ENCODE measurements at regions not wholly inside any gene's neighbourhood (a gene's known extent, or its start where the extent isn't known, plus 50 kb on each side); places are given as distances from the start of the nearest gene placed in this dataset.
"Not testable (repeated sequence)": the region's sequence is repeated elsewhere in the genome, so short reads cannot be mapped to it uniquely, and the experiment has no call there.

DNA sequence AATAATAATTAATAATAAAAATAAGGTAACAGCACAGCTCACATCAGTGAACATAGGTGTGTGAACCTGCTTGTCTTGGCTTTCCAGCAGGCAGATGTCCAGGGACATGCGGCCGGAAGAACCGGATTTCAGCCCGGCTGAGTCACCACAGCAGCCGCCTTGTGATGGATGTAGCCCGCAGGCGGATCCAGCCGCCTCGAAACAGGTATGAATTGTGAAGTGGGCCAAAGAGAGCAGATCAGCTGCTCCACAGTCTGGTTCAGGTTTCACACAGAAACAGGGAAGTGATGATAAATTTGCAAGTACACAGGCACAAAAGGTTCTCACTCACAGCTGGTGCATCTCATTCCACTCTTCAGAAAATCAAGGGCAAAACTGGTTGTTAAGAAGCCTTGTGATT is 55.1 kb downstream of the ID4 start:
- DNase-seq, result no peak

DNA sequence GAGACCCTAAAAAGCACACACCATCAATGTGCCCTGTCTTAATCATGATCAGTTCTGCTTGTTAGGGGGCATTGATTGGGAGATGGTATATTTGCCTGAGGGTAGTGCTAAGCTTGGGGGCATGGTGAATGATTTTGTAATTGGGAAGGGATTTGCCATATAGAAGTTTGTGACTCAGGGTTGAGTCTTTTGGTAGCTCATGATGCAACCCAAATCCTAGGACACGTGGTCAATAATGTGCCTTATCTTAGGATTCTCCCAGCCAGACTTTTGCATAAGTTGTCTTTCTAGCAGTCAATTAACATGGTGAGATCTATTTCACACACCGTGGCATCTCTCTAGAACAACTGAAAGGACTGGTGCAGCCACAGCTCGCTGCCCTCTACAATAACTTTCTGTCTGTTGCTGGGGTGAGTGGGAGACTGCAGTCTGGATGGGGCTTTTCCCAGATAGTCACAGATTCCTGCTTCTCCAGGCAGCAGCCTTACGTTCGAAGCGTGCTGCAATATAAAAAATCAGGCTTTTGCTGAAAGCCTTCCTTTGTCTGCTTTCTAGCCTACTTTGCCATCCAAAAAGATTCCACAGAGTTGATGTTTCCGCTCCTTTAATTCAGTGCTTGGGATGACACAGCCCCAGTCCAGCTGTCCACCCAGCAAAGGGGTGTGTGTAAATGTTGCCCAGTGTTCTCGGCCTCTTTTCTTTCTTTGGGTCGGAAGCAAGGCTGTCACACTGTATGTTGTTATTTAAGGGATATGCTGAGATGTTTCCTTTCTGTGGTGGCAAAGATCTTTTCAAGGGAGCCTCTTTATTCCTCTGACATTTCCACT is 58.9 kb downstream of the ID4 start:
- no peak for DNase-seq

DNA sequence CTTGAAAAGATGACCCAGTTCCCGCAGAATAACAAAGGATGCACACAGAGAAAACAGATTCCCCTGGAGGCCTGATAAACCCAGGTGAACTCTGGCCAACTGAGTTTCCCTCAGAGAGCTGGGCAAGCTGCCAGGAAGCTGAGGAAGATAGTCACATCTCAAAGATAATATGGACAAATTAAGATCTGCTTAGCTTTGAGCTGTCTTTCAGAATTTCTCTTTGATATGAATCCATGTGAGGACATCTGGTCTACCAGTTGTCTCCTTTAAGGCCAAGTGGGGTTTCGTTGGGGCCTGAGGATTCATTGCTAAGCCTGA is 59.5 kb downstream of the ID4 start:
- no peak for DNase-seq

DNA sequence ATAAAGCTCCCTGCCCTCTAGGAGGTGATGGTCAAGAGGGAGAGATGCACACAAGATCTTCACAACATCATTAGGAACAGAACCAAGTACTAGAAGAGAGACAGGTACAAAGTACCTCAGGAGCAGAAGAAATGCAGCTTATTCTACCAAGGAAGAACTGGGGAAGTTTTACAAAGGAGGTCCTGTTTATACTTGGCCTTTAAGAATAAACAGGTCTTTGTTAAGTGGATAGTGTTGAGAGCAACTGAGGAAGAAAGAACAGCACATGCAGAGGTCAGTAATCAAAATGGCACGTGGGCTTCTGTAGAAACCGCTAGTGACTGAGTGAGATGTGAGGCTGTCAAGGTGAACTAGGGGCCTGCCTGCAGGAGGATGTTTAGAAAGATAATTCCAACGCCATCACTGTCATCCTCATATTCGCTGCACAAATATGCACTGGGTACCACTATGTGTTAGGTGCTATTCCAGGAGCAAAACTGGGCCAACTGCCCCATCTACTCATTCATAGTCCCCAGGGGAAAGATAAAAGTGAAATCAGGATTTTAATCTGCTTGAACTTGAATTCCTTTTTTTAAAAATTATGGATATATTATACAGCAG is 61.1 kb downstream of the ID4 start:
- no peak for DNase-seq

DNA sequence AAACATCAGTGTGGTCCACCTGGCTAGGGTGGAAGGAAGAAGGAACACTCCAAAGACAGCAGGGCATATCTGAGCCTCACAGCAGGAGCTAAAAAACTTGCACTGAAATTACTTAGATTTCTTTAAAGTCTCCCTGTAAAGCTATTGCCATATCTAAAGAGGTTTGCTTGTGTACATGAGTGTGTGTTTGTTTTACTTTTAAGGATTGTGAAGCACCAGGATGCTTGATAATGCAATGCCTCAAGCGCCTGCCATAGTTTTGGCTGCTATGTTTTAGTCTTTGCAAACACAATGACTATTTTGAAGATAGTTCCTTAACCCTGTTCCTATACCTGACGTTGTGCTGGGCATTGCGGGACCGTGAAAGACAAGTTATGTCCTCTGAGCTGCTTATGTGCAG is 65.0 kb downstream of the ID4 start:
- no peak for DNase-seq

DNA sequence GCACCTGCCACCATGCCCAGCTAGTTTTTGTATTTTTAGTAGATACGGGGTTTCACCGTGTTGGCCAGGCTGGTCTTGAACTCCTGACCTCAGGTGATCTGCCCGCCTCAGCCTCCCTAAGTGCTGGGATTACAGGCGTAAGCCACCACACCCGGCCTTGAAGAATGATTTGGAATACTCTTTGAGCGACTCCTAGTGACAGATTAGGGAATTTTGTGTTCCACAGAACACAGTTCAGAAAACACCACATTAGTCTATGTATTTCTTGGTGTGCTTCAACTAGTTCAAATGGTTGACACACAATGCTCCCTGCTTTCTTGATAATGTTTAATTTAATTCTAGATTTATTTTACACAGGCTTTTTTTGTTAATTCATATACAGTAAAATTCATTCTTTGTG is 67.2 kb downstream of the ID4 start:
- not testable (repeated sequence) for DNase-seq

DNA sequence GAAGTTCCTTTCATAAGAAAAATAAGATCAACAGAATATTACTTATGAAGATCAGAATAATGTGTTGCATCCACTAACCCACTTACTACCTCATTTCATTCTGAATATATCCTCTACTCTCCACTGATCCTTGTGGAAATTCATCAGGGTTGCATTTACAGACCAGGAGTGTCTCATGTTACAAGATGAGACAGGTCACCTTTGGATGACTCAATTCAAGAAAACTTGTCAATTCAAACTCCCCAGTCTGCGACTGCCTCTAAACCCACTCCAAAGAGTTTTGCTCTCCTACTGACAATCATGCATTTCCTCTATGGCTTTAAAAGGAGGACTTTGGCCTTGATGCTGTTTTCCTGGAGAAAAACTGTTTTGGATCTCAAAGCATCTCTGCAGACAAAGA is 68.4 kb downstream of the ID4 start:
- no peak for DNase-seq

DNA sequence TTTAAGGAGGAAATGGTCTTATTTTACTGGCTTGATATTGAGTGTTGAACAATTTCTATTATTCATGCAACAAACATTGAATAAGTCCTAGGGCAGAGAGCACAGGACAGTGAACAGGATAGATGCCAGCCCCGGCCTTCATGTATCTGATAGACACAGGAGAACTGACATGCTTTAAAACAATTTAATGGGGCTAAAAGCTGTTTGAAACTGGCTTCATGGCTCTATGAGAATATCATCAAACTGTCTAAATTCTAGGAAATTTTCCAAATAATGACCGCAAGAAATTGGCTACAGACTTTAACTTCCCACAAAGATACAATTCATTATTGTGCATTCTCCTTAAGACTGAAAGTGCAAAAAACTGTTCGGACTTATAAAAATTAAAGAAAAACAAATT is 69.0 kb downstream of the ID4 start:
- DNase-seq, result no peak

DNA sequence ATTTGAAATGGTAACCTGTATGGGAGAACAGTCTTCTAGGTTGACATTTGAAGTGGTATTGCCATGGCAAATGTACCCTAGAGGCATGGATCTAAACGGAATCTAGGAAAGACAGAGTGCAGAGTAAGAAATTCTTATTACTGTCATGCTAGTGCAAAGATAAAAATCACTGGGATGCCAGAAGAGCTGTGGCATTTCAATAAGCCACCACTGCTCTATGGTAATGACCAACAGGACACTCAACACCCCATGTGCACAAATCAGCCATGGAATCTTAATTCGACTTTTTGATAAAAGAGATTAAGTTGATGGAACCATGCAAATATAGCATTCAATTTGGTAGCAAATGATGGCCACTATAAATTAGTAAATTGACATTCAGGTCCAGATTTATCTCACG is 74.1 kb downstream of the ID4 start:
- no peak for DNase-seq

DNA sequence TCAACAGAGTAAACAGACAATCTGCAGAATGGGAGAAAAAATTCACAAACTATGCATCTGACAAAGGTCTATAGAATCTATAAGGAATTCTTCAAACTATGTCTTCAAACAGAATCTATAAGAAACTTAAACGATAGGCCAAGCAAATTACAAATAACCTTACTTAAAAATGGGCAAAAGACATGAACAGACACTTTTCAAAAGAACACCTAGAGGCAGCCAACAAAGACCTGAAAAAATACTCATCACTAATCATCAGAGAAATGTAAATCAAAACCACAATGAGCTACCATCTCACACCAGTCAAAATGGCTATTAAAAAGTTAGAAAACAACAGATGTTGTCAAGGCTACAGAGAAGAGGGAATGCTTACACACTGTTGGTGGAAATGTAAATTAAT is 81.3 kb downstream of the ID4 start:
- DNase-seq, result no peak

DNA sequence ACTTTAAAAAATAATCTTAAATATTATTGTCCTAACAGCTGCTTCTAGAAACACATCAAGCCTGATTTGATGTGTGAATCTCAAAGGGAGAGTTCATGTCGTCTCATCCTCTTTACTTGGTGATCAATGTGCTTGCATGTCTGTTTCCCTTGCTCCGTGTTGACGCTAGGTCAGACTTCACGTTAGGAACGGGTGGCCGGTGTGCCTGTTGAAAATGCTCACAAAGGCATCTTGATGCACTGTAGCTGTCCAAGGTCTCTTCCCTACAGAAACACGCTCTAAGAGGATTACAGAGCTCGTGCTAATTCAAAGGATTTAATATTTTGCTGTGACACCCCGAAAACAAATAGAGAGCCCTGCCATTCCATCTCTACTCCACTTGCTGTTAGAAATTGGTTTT is 84.6 kb downstream of the ID4 start:
- no peak for DNase-seq

DNA sequence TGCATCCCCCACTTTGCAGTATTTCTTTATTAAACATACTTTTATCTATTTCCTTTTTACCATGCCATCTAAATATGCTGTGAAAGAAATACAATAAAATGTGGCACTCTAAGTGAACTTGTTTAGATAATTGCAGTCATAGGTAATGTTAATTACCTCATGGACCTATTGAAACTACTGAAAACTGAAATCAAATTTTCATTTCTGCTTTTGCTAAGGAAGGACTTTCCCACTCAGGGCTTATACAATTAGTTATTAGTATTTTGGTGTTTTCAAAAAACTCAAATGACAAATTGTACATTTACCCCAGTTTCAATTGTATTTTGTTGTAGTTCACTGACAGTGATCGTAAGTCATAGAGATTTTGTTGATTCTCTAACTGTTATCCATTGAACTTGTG is 88.4 kb downstream of the ID4 start:
- DNase-seq, result no peak

DNA sequence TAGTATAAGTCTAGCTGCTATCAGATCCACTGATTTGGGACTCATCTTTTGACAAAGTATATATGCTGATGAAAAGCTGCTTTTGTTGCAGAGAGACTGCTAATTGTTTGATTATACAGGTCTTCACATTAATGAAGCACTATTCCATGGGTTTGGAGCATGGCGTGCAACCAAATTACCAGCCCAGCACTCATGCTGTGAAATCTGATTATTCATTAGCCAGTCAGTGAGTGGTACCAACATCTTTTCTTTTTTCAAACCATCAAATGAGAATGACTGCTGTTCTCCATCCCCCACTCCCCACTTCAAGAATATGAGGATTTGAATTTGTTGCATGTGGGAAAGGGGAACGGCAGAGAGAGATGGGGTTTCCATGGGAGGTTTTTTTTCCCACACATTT is 91.3 kb downstream of the ID4 start:
- no peak for DNase-seq

DNA sequence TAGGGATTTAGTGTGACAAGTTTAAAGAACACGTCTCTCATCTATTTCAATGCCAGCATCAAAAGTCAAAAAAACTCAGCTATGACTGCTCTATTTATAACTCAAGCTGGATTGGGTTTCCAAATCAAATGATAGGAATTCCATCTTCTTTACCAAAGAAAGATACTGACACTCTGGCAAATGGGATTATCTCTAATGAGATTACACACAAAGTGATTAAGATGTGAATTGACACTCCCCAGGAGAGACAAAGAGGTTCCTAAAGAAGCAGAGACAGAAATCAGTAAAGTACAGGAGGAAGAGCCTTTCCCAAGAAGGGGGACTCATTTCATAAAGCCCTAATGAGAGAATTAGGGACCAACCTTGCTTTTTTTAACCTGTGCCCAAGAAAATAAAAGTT is 92.1 kb downstream of the ID4 start:
- DNase-seq, result no peak

DNA sequence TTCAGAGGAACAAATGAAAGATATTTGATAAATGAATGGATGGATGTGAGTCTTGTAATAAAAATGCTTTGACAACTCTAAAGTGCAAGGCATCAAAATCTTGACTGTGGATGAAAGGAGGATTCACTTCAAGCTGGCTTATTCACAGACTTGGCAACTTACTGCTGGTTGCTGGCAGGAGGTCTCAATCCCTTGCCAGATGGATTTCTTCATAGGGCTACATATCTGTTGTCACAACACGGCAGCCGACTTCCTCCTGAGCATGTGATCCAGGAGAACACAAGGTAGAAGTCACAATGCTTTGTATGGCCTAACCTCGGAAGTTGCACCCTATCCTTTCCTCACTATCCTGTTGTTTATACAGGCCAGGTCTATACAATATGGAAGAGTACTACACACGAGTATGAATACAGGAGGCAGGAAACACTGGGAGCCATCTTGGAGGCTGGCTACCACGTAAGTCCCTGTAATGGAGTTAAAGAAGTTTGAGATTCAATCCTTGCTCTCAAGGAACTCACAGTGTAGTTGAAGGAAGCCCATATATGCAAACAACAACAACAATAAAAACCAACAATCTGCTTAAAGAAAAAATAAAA is 97.9 kb downstream of the ID4 start:
- DNase-seq, result no peak

DNA sequence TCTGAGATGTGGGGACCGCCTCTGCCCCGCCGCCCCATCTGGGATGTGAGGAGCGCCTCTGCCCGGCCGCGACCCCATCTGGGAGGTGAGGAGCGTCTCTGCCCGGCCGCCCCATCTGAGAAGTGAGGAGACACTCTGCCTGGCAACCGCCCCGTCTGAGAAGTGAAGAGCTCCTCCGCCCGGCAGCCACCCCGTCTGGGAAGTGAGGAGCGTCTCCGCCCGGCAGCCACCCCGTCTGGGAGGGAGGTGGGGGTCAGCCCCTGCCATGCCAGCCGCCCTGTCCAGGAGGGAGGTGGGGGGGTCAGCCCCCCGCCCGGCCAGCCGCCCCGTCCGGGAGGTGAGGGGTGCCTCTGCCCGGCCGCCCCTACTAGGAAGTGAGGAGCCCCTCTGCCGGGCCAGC is 102.2 kb downstream of the ID4 start:
- DNase-seq, result not testable (repeated sequence)

DNA sequence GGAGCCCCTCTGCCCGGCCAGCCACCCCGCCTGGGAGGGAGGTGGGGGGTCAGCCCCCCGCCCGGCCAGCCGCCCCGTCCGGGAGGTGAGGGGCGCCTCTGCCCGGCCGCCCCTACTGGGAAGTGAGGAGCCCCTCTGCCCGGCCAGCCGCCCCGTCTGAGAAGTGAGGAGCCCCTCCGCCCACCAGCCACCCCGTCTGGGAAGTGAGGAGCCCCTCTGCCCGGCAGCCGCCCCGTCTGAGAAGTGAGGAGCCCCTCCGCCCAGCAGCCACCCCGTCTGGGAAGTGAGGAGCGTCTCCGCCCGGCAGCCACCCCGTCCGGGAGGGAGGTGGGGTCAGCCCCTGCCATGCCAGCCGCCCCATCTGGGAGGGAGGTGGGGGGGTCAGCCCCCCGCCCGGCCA is 102.8 kb downstream of the ID4 start:
- DNase-seq, result not testable (repeated sequence)

DNA sequence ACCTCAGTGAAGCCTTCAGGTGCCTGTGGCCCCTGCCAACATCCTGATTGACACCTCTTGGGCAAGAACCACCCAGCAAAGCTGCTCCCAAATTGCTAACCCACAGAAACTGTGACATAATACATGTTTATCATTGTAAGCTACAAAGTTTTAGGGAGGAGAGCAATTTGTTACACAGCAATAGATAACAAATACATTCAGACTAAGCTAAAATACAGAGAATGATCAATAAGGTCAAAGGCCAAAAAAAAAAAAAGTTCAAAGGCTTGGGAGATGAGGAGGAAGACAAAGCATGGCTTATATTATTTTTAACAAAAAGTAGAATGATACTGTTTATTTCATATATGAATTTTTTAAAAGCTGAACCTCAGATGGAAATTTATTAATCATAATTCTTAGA is 105.9 kb downstream of the ID4 start:
- no peak for DNase-seq

DNA sequence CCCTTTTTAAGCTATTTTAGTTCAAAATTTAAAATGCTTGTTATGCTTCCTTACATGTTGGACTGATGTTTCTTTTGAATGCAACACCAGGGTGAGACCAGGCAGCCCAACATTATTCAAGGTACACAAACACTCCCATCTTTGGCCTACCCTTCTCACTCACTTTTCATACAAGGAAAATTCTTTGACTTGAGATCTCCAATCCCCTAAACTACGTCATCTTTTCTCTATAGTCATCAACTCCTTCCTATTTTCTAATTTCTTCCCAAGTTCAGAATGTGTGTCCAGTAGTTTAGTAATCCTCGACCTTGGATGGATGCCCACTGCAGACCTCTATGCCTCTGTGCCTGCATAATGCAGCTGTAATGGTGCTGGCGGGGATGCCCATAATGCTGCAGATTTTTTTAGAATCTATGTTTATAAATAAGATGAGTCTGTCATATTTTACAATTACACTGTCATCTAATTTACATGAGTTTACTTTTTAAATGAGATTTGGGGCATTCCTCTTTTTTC is 108.7 kb downstream of the ID4 start:
- no peak for DNase-seq

DNA sequence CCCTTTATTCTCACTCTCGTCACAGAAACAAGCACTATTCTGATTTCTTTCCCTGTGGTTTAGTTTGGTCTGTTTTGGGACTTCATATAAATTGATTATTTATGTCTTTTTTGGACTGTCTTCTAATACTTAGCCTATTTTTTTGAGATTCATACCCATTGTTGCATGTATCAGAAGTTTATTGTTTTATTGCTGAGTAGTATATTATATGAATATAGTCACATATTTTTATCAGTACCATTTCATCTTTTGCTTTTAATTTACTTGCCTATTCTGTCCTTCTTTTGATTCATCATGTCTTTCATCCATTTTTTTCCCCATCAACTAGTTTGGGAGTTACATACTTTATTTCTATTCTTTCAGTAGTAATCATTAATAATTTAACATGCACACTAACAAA is 112.0 kb downstream of the ID4 start:
- no peak for DNase-seq

DNA sequence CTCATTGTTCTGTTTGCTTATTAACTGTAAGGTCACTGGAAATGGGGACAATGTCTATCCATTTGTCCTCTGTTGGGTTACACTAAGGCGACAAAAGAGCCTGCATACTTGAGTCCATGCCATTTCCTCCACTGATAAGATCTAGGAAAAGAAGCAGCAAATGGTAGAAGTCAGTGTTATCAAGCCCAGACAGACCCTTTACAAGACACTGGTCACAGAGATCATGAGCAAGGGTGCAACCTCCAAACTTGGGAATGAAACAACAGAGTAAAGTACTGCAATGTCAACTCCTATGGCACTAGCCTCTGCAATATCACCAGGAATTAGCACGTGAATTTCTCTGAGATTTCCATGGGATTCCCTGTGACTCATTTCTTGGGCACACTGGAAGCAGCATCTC is 126.9 kb downstream of the ID4 start:
- DNase-seq, result no peak

DNA sequence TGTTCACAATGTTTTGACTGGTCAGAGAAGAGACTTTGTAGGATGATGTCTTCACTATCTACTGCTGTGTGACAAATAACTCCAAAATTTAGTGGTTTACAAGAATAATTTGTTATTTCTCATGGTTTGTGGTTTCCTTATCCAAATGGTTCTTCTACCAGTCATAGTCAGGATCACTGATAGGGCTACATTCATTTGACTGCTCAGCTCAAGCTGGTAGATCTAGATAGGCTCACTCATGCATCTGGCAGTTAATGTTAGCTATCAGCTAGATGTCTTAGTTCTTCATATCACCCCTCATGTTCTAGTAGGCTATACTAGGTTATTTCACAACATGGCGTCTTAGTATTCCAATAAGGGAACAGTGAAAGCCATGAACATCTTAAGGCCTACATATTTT is 131.0 kb downstream of the ID4 start:
- DNase-seq, result no peak

DNA sequence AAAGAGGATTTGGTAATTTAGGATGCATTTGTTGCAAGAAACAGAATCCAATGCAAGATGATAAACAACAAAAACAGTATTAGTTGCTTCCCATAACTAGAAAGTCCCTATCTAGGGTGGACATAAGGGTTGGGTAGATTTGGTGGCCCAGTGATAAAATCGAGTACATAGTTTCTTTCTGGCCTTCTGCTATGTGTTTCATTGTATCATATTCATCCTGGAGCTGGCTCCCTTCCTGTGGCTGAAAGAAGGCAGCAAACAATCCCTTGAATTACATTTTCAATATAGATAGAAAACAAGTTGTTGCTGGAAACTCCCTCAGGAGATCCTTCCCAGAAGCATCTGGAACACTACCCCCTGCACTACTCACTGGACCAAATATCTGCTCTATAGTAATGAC is 135.1 kb downstream of the ID4 start:
- no peak for DNase-seq

DNA sequence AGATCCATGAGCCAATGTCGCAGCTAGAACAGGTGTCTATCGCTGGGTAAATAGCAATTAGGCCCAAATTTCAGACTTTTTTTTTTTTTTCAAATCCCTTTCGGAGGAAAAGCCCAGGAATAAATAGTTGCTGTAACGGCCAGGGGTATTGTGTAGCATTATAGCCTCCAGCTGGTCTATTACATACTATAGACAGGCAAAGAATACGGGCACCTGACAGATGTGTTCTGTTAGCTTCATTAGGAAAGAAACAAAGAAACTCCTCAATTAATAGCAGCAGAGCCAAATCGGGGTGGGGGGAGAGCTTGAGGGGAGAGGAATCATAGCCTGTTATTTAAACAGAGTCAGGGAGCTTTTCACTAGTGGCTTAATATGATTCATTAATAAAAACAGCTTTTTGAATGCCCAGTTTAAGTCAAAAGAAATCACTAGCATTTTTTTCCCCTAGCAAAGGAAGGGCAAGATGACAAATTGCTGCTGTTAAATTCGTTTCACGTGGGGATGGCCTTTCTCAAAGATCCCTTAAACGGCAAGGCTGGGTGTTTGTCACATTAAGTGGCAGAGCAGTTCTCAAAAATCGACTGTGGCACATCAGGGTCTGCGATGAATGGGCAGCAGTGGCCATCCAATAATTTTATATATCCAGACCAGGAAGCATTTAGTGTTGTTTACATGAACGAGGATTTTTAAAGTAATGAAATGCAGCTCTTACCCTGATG is 139.4 kb downstream of the ID4 start:
- DNase-seq, result no peak

Measured in AML-193 (cell line).